ENCODE measurements at regions not wholly inside any gene's neighbourhood (a gene's known extent, or its start where the extent isn't known, plus 50 kb on each side); places are given as distances from the start of the nearest gene placed in this dataset.
"Not testable (repeated sequence)": the region's sequence is repeated elsewhere in the genome, so short reads cannot be mapped to it uniquely, and the experiment has no call there.

DNA sequence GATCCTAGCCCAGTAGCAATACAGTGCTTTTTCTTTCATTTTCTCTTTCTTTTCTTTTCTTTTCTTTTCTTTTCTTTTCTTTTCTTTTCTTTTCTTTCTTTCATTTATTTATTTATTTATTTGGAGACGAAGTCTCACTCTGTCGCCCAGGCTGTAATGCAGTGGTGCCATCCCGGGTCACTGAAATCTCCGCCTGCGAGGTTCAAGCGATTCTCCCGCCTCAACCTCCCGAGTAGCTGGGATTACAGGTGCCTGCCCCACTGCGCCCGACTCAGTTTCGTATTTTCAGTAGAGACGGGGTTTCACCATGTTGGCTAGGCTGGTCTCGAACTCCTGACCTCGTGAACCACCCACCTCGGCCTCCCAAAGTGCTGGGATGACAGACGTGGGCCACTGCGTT lies 1948.0 kb upstream of the DEFB115 start:
- TF ChIP-seq, protein P1, sequence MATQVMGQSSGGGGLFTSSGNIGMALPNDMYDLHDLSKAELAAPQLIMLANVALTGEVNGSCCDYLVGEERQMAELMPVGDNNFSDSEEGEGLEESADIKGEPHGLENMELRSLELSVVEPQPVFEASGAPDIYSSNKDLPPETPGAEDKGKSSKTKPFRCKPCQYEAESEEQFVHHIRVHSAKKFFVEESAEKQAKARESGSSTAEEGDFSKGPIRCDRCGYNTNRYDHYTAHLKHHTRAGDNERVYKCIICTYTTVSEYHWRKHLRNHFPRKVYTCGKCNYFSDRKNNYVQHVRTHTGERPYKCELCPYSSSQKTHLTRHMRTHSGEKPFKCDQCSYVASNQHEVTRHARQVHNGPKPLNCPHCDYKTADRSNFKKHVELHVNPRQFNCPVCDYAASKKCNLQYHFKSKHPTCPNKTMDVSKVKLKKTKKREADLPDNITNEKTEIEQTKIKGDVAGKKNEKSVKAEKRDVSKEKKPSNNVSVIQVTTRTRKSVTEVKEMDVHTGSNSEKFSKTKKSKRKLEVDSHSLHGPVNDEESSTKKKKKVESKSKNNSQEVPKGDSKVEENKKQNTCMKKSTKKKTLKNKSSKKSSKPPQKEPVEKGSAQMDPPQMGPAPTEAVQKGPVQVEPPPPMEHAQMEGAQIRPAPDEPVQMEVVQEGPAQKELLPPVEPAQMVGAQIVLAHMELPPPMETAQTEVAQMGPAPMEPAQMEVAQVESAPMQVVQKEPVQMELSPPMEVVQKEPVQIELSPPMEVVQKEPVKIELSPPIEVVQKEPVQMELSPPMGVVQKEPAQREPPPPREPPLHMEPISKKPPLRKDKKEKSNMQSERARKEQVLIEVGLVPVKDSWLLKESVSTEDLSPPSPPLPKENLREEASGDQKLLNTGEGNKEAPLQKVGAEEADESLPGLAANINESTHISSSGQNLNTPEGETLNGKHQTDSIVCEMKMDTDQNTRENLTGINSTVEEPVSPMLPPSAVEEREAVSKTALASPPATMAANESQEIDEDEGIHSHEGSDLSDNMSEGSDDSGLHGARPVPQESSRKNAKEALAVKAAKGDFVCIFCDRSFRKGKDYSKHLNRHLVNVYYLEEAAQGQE (IDR thresholded peaks at IDR 0.05; ENCODE audit: unreplicated experiment) = not testable (repeated sequence)
- TF ChIP-seq, protein P2, sequence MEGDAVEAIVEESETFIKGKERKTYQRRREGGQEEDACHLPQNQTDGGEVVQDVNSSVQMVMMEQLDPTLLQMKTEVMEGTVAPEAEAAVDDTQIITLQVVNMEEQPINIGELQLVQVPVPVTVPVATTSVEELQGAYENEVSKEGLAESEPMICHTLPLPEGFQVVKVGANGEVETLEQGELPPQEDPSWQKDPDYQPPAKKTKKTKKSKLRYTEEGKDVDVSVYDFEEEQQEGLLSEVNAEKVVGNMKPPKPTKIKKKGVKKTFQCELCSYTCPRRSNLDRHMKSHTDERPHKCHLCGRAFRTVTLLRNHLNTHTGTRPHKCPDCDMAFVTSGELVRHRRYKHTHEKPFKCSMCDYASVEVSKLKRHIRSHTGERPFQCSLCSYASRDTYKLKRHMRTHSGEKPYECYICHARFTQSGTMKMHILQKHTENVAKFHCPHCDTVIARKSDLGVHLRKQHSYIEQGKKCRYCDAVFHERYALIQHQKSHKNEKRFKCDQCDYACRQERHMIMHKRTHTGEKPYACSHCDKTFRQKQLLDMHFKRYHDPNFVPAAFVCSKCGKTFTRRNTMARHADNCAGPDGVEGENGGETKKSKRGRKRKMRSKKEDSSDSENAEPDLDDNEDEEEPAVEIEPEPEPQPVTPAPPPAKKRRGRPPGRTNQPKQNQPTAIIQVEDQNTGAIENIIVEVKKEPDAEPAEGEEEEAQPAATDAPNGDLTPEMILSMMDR (conservative IDR thresholded peaks at IDR 0.05; ENCODE audit: low read depth in 2 of 2) = not testable (repeated sequence)
- not testable (repeated sequence) for TF ChIP-seq ZNF114 (CRISPR knock-in tag; IDR thresholded peaks at IDR 0.05); POLR2AphosphoS5 (IDR thresholded peaks at IDR 0.05; ENCODE audit: low read depth); EZH2 (IDR thresholded peaks at IDR 0.05; ENCODE audit: low read depth, unreplicated experiment)
- TF ChIP-seq, protein P3, sequence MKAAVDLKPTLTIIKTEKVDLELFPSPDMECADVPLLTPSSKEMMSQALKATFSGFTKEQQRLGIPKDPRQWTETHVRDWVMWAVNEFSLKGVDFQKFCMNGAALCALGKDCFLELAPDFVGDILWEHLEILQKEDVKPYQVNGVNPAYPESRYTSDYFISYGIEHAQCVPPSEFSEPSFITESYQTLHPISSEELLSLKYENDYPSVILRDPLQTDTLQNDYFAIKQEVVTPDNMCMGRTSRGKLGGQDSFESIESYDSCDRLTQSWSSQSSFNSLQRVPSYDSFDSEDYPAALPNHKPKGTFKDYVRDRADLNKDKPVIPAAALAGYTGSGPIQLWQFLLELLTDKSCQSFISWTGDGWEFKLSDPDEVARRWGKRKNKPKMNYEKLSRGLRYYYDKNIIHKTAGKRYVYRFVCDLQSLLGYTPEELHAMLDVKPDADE (IDR thresholded peaks at IDR 0.05) = not testable (repeated sequence)
- TF ChIP-seq, protein P4, sequence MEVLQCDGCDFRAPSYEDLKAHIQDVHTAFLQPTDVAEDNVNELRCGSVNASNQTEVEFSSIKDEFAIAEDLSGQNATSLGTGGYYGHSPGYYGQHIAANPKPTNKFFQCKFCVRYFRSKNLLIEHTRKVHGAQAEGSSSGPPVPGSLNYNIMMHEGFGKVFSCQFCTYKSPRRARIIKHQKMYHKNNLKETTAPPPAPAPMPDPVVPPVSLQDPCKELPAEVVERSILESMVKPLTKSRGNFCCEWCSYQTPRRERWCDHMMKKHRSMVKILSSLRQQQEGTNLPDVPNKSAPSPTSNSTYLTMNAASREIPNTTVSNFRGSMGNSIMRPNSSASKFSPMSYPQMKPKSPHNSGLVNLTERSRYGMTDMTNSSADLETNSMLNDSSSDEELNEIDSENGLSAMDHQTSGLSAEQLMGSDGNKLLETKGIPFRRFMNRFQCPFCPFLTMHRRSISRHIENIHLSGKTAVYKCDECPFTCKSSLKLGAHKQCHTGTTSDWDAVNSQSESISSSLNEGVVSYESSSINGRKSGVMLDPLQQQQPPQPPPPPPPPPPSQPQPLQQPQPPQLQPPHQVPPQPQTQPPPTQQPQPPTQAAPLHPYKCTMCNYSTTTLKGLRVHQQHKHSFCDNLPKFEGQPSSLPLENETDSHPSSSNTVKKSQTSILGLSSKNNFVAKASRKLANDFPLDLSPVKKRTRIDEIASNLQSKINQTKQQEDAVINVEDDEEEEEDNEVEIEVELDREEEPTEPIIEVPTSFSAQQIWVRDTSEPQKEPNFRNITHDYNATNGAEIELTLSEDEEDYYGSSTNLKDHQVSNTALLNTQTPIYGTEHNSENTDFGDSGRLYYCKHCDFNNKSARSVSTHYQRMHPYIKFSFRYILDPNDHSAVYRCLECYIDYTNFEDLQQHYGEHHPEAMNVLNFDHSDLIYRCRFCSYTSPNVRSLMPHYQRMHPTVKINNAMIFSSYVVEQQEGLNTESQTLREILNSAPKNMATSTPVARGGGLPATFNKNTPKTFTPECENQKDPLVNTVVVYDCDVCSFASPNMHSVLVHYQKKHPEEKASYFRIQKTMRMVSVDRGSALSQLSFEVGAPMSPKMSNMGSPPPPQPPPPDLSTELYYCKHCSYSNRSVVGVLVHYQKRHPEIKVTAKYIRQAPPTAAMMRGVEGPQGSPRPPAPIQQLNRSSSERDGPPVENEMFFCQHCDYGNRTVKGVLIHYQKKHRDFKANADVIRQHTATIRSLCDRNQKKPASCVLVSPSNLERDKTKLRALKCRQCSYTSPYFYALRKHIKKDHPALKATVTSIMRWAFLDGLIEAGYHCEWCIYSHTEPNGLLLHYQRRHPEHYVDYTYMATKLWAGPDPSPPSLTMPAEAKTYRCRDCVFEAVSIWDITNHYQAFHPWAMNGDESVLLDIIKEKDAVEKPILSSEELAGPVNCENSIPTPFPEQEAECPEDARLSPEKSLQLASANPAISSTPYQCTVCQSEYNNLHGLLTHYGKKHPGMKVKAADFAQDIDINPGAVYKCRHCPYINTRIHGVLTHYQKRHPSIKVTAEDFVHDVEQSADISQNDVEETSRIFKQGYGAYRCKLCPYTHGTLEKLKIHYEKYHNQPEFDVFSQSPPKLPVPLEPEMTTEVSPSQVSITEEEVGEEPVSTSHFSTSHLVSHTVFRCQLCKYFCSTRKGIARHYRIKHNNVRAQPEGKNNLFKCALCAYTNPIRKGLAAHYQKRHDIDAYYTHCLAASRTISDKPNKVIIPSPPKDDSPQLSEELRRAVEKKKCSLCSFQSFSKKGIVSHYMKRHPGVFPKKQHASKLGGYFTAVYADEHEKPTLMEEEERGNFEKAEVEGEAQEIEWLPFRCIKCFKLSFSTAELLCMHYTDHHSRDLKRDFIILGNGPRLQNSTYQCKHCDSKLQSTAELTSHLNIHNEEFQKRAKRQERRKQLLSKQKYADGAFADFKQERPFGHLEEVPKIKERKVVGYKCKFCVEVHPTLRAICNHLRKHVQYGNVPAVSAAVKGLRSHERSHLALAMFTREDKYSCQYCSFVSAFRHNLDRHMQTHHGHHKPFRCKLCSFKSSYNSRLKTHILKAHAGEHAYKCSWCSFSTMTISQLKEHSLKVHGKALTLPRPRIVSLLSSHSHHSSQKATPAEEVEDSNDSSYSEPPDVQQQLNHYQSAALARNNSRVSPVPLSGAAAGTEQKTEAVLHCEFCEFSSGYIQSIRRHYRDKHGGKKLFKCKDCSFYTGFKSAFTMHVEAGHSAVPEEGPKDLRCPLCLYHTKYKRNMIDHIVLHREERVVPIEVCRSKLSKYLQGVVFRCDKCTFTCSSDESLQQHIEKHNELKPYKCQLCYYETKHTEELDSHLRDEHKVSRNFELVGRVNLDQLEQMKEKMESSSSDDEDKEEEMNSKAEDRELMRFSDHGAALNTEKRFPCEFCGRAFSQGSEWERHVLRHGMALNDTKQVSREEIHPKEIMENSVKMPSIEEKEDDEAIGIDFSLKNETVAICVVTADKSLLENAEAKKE (CRISPR knock-in tag; IDR thresholded peaks at IDR 0.05) = not testable (repeated sequence)
